ENCODE measurements at regions not wholly inside any gene's neighbourhood (a gene's known extent, or its start where the extent isn't known, plus 50 kb on each side); places are given as distances from the start of the nearest gene placed in this dataset.
A peak's percentile ranks its signal among the peaks of the same experiment; 100 is the strongest.

GRCh38 chr7:155360495-155361345 lies 63.0 kb downstream of the INSIG1 start:
- Histone ChIP-seq H3K9me2 (replicated peaks; ENCODE audit: insufficient read depth, low read length) (no peaks in the 10 kb centered on the region), H3K27ac (ENCODE audit: low read length) (no peak overlapping the region), H3K4me2 (ENCODE audit: low read depth, low read length) (peak overlapping the region; percentile 35; the same call in 1 of the 2 replicates), H3K79me2 (ENCODE audit: low read length) (no peaks in the 10 kb centered on the region), H3K9me3 (replicated peaks; ENCODE audit: insufficient read depth, low read length) (no peaks in the 10 kb centered on the region), H3F3A (ENCODE audit: insufficient read depth, low read length) (no peaks in the 10 kb centered on the region), H3K4me3 (ENCODE audit: low read length) (peak overlapping the region; percentile 5; the same call in 1 of the 2 replicates), H3K9ac (ENCODE audit: low read length) (no peak overlapping the region), H3K36me3 (replicated peaks; ENCODE audit: insufficient read depth, low read length) (no peaks in the 10 kb centered on the region), H3K4me1 (ENCODE audit: low read length) (no peaks in the 10 kb centered on the region), H3K27me3 (replicated peaks; ENCODE audit: insufficient read depth, low read length) (peaks cover 85% of the 10 kb centered on the region), H2AFZ (ENCODE audit: low read length) (no peak overlapping the region), H4K20me1 (ENCODE audit: insufficient read depth, low read length) (no peaks in the 10 kb centered on the region)
- no peak for TF ChIP-seq CTCF (IDR thresholded peaks at IDR 0.05; ENCODE audit: low read length)
- no peak for TF ChIP-seq EZH2 (optimal IDR thresholded peaks at IDR 0.05; ENCODE audit: low read depth, low read length)
- no peak for TF ChIP-seq EZH2phosphoT487 (IDR thresholded peaks at IDR 0.05; ENCODE audit: low read length)
- peak; percentile 3 for DNase-seq

- H3K27ac ChIP-seq (ENCODE audit: low read length) = no peak overlapping the region
- no peak overlapping the region for H2AFZ ChIP-seq (ENCODE audit: low read length)
- no peaks in the 10 kb centered on the region for H3K9me2 ChIP-seq (replicated peaks; ENCODE audit: insufficient read depth, low read length)
- no peak overlapping the region for H3K4me2 ChIP-seq (ENCODE audit: low read depth, low read length)
- no peaks in the 10 kb centered on the region for H3F3A ChIP-seq (ENCODE audit: insufficient read depth, low read length)
- no peaks in the 10 kb centered on the region for H4K20me1 ChIP-seq (ENCODE audit: insufficient read depth, low read length)
- no peak overlapping the region for H3K9ac ChIP-seq (ENCODE audit: low read length)
- no peaks in the 10 kb centered on the region for H3K79me2 ChIP-seq (ENCODE audit: low read length)
- no peaks in the 10 kb centered on the region for H3K36me3 ChIP-seq (replicated peaks; ENCODE audit: insufficient read depth, low read length)
- no peaks in the 10 kb centered on the region for H3K9me3 ChIP-seq (replicated peaks; ENCODE audit: insufficient read depth, low read length)
- TF ChIP-seq EZH2 (optimal IDR thresholded peaks at IDR 0.05; ENCODE audit: low read depth, low read length) (no peak), EZH2phosphoT487 (IDR thresholded peaks at IDR 0.05; ENCODE audit: low read length) (no peak)
- no peaks in the 10 kb centered on the region for H3K4me1 ChIP-seq (ENCODE audit: low read length)
- H3K4me3 ChIP-seq (ENCODE audit: low read length) = no peak overlapping the region
- peak; percentile 3 for DNase-seq
- H3K27me3 ChIP-seq (replicated peaks; ENCODE audit: insufficient read depth, low read length) = peaks cover 80% of the 10 kb centered on the region
These were observed 63.6 kb downstream of the INSIG1 start for GRCh38 chr7:155361346-155361680.

GRCh38 chr7:155361947-155362346 lies 64.3 kb downstream of the INSIG1 start:
- TF ChIP-seq EZH2phosphoT487 (IDR thresholded peaks at IDR 0.05; ENCODE audit: low read length) (no peak), EZH2 (optimal IDR thresholded peaks at IDR 0.05; ENCODE audit: low read depth, low read length) (no peak), CTCF (IDR thresholded peaks at IDR 0.05; ENCODE audit: low read length) (no peak)
- Histone ChIP-seq H3K9me2 (replicated peaks; ENCODE audit: insufficient read depth, low read length) (no peaks in the 10 kb centered on the region), H2AFZ (ENCODE audit: low read length) (no peak overlapping the region), H3K4me3 (ENCODE audit: low read length) (no peak overlapping the region), H3K4me1 (ENCODE audit: low read length) (no peaks in the 10 kb centered on the region), H3K4me2 (ENCODE audit: low read depth, low read length) (no peak overlapping the region), H3K9ac (ENCODE audit: low read length) (no peak overlapping the region), H3K27me3 (replicated peaks; ENCODE audit: insufficient read depth, low read length) (peaks cover 73% of the 10 kb centered on the region), H4K20me1 (ENCODE audit: insufficient read depth, low read length) (no peaks in the 10 kb centered on the region), H3K79me2 (ENCODE audit: low read length) (no peaks in the 10 kb centered on the region), H3K27ac (ENCODE audit: low read length) (no peak overlapping the region), H3F3A (ENCODE audit: insufficient read depth, low read length) (no peaks in the 10 kb centered on the region), H3K9me3 (replicated peaks; ENCODE audit: insufficient read depth, low read length) (no peaks in the 10 kb centered on the region), H3K36me3 (replicated peaks; ENCODE audit: insufficient read depth, low read length) (no peaks in the 10 kb centered on the region)
- DNase-seq = peak; percentile 5

All from MM.1S (cell line).